ENCODE measurements at regions not wholly inside any gene's neighbourhood (a gene's known extent, or its start where the extent isn't known, plus 50 kb on each side); places are given as distances from the start of the nearest gene placed in this dataset.

DNA sequence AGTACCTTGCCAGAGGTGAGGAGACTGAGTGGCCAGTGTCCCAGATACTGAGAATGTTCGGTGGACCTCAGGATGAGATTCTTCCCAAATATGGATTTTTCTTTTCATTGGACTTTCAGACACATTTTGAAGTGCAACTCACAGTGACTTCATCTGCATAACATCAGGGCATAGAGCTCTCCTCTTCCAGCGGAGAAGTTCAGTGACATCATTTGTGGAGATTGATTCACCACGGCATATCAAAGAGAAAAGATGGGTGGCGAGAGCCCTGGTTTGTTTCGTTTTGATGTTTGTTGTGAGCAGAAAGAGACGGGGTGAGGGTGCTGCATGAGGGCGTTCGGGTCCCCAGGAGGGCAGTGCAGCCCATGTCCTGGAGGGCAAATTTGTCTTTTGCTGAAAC is 120.1 kb upstream of the GPR12 start:
- TF ChIP-seq, protein P1, sequence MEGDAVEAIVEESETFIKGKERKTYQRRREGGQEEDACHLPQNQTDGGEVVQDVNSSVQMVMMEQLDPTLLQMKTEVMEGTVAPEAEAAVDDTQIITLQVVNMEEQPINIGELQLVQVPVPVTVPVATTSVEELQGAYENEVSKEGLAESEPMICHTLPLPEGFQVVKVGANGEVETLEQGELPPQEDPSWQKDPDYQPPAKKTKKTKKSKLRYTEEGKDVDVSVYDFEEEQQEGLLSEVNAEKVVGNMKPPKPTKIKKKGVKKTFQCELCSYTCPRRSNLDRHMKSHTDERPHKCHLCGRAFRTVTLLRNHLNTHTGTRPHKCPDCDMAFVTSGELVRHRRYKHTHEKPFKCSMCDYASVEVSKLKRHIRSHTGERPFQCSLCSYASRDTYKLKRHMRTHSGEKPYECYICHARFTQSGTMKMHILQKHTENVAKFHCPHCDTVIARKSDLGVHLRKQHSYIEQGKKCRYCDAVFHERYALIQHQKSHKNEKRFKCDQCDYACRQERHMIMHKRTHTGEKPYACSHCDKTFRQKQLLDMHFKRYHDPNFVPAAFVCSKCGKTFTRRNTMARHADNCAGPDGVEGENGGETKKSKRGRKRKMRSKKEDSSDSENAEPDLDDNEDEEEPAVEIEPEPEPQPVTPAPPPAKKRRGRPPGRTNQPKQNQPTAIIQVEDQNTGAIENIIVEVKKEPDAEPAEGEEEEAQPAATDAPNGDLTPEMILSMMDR (IDR thresholded peaks at IDR 0.05; ENCODE audit: low read depth, low read length): no peak
- no peak for TF ChIP-seq EZH2phosphoT487 (IDR thresholded peaks at IDR 0.05; ENCODE audit: low read depth)

Data from OCI-LY3 (cell line).